ENCODE measurements at regions not wholly inside any gene's neighbourhood (a gene's known extent, or its start where the extent isn't known, plus 50 kb on each side); places are given as distances from the start of the nearest gene placed in this dataset.

- TF ChIP-seq BACH2 (CRISPR knock-in tag; IDR thresholded peaks at IDR 0.05; ENCODE audit: borderline replicate concordance) (no peak), ARNTL (CRISPR knock-in tag; IDR thresholded peaks at IDR 0.05; ENCODE audit: borderline replicate concordance, low read depth) (no peak), PPARA (CRISPR knock-in tag; IDR thresholded peaks at IDR 0.05; ENCODE audit: borderline replicate concordance) (no peak), ISL1 (CRISPR knock-in tag; IDR thresholded peaks at IDR 0.05) (no peak), ZFP30 (CRISPR knock-in tag; IDR thresholded peaks at IDR 0.05) (no peak), ZNF565 (CRISPR knock-in tag; conservative IDR thresholded peaks at IDR 0.05; ENCODE audit: low read depth) (no peak)
Measured at GRCh38 chr9:106207298-106207697, 513.0 kb downstream of the TMEM38B start (continued).

- TF ChIP-seq RARB (CRISPR knock-in tag; IDR thresholded peaks at IDR 0.05) (no peak), TOX (CRISPR knock-in tag; IDR thresholded peaks at IDR 0.05; ENCODE audit: borderline replicate concordance) (no peak), ZNF8 (CRISPR knock-in tag; IDR thresholded peaks at IDR 0.05) (no peak), ZNF70 (CRISPR knock-in tag; IDR thresholded peaks at IDR 0.05) (no peak), ZC3H10 (CRISPR knock-in tag; IDR thresholded peaks at IDR 0.05) (no peak), CREB5 (CRISPR knock-in tag; IDR thresholded peaks at IDR 0.05; ENCODE audit: low read depth) (no peak)
- no peak for ATAC-seq
Measured at GRCh38 chr9:106218427-106218826, 524.1 kb downstream of the TMEM38B start.

- TF ChIP-seq BACH2 (CRISPR knock-in tag; IDR thresholded peaks at IDR 0.05; ENCODE audit: borderline replicate concordance) (no peak), ZFP3 (CRISPR knock-in tag; IDR thresholded peaks at IDR 0.05) (no peak), RARB (CRISPR knock-in tag; IDR thresholded peaks at IDR 0.05) (no peak), ZNF565 (CRISPR knock-in tag; conservative IDR thresholded peaks at IDR 0.05; ENCODE audit: low read depth) (no peak), CSRNP3 (CRISPR knock-in tag; IDR thresholded peaks at IDR 0.05) (no peak), CREB5 (CRISPR knock-in tag; IDR thresholded peaks at IDR 0.05; ENCODE audit: low read depth) (no peak), ZNF8 (CRISPR knock-in tag; IDR thresholded peaks at IDR 0.05) (no peak), GLIS3 (CRISPR knock-in tag; IDR thresholded peaks at IDR 0.05) (no peak)
- ATAC-seq = no peak
Measured at GRCh38 chr9:106218854-106219253, 524.5 kb downstream of the TMEM38B start.

- TF ChIP-seq SNAI2 (CRISPR knock-in tag; IDR thresholded peaks at IDR 0.05) = no peak
- no peak for TF ChIP-seq OSR1 (CRISPR knock-in tag; IDR thresholded peaks at IDR 0.05)
- TF ChIP-seq ESRRG (CRISPR knock-in tag; IDR thresholded peaks at IDR 0.05) = no peak
- TF ChIP-seq ISL1 (CRISPR knock-in tag; IDR thresholded peaks at IDR 0.05) = no peak
- no peak for TF ChIP-seq ARNTL (CRISPR knock-in tag; IDR thresholded peaks at IDR 0.05; ENCODE audit: borderline replicate concordance, low read depth)
- no peak for TF ChIP-seq CREB5 (CRISPR knock-in tag; IDR thresholded peaks at IDR 0.05; ENCODE audit: low read depth)
Measured at GRCh38 chr9:106220415-106220814, 526.1 kb downstream of the TMEM38B start.

GRCh38 chr9:106228861-106229260 is 534.5 kb downstream of the TMEM38B start:
- no peak for TF ChIP-seq ZFP30 (CRISPR knock-in tag; IDR thresholded peaks at IDR 0.05)
- TF ChIP-seq CSRNP3 (CRISPR knock-in tag; IDR thresholded peaks at IDR 0.05) = no peak
- no peak for ATAC-seq

More at GRCh38 chr9:106220415-106220814, 526.1 kb downstream of the TMEM38B start:
- no peak for ATAC-seq

GRCh38 chr9:106233116-106233515 is 538.8 kb downstream of the TMEM38B start:
- TF ChIP-seq GLIS3 (CRISPR knock-in tag; IDR thresholded peaks at IDR 0.05) (no peak), PATZ1 (CRISPR knock-in tag; IDR thresholded peaks at IDR 0.05; ENCODE audit: borderline replicate concordance) (no peak), CSDC2 (CRISPR knock-in tag; IDR thresholded peaks at IDR 0.05) (no peak), OSR1 (CRISPR knock-in tag; IDR thresholded peaks at IDR 0.05) (no peak), RARB (CRISPR knock-in tag; IDR thresholded peaks at IDR 0.05) (no peak), ISL1 (CRISPR knock-in tag; IDR thresholded peaks at IDR 0.05) (no peak), TSHZ2 (CRISPR knock-in tag; IDR thresholded peaks at IDR 0.05) (no peak), SNAI2 (CRISPR knock-in tag; IDR thresholded peaks at IDR 0.05) (no peak)
- ATAC-seq = no peak
